ENCODE measurements at regions not wholly inside any gene's neighbourhood (a gene's known extent, or its start where the extent isn't known, plus 50 kb on each side); places are given as distances from the start of the nearest gene placed in this dataset.

- no peak for TF ChIP-seq CTCF (IDR thresholded peaks at IDR 0.05)
- no peak for TF ChIP-seq EZH2phosphoT487 (IDR thresholded peaks at IDR 0.05; ENCODE audit: borderline replicate concordance, low read depth)
Measured at GRCh38 chr5:61704289-61704688, 372.2 kb downstream of the ZSWIM6 start.
